HepG2 (cell line): ENCODE measurements at regions not wholly inside any gene's neighbourhood (a gene's known extent, or its start where the extent isn't known, plus 50 kb on each side); places are given as distances from the start of the nearest gene placed in this dataset.

ENCODE experiments used
- ATAC-seq: fragments of 200-7000 bp; cut with Tn5 transposase; 3 replicates; pipeline ENCODE4 v1.9.1; 2020; ENCODE audit warnings: mild to moderate bottlenecking, moderate library complexity
- BruUV-seq: library from RNA; stranded (reverse); fragments of 400-500 nt; replicated peaks from 2 replicates; lab custom pipeline; 2021; lab: Mats Ljungman, UMichigan
- CTCF ChIA-PET: fragments of 300-600 bp; formaldehyde crosslinking; extraction: SDS; loops from one replicate; lab custom pipeline; 2021; ENCODE audit warnings: low total read pairs, inconsistent platforms, low intra/inter-chr PET ratio; lab: Yijun Ruan, JAX
- POLR2A ChIA-PET: fragments of 350-600 bp; sonication (Branson Sonifier 250); formaldehyde crosslinking; loops from one replicate; lab custom pipeline; 2020; ENCODE audit warnings: antibody characterized with exemption, inconsistent platforms; lab: Yijun Ruan, JAX
- DNase-seq: peaks from one replicate; pipeline ENCODE4 v3.0.0-alpha.2; 2015; ENCODE audit warnings: low spot score
- FAIRE-seq: peaks from 3 replicates; lab custom pipeline; 2011; peaks lifted over from hg19 to GRCh38; lab: Jason Lieb, UNC
- H2AFZ ChIP-seq: one replicate; pipeline ENCODE4 v1.6.1; 2011; ENCODE audit warnings: low read length, inconsistent platforms
- H3K27ac ChIP-seq: fragments of 300-600 bp; 3 replicates; pipeline ENCODE4 v1.8.0; 2011; ENCODE audit warnings: mixed run types, mild to moderate bottlenecking, mixed read lengths, low read length, inconsistent platforms; ENCODE audit not compliant: insufficient read depth; ENCODE audit errors: extremely low read length
- H3K27me3 ChIP-seq, 2 experiments: fragments of 200-600 bp in 1 of 2; 2 replicates in 1 of 2; 3 replicates in 1 of 2; pipeline versions ENCODE4 v1.6.0 to v1.8.0; 2011; ENCODE audit warnings: low read length in 2 of 2, mild to moderate bottlenecking in 2 of 2, moderate library complexity in 2 of 2, inconsistent platforms in 1 of 2; ENCODE audit not compliant: insufficient read depth in 2 of 2, control insufficient read depth in 1 of 2
- H3K36me3 ChIP-seq, 2 experiments: fragments of 200-600 bp in 1 of 2; replicated peaks in 1 of 2; 2 replicates in 1 of 2; 3 replicates in 1 of 2; pipeline versions ENCODE4 v1.5.1 to v1.8.0; 2011; ENCODE audit warnings: low read length in 2 of 2, inconsistent platforms in 1 of 2; ENCODE audit not compliant: insufficient read depth in 2 of 2, control insufficient read depth in 1 of 2
- H3K4me1 ChIP-seq: 2 replicates; pipeline ENCODE4 v1.5.1; 2012; ENCODE audit warnings: low read length, inconsistent platforms; ENCODE audit not compliant: insufficient read depth
- H3K4me2 ChIP-seq: 2 replicates; pipeline ENCODE4 v1.6.0; 2011; ENCODE audit warnings: low read depth, low read length, inconsistent platforms
- H3K4me3 ChIP-seq, 3 experiments: fragments of 200-600 bp in 1 of 3; sonication (generic), shearing (Covaris generic) in 1 of 3; replicated peaks in 1 of 3; 2 replicates each; pipeline ENCODE4 v1.5.1; 2011 to 2016; ENCODE audit warnings: low read length in 3 of 3, inconsistent platforms in 2 of 3, low read depth in 2 of 3, mild to moderate bottlenecking in 2 of 3, control low read depth in 1 of 3, mixed read lengths in 1 of 3; ENCODE audit not compliant: insufficient read depth in 1 of 3
- H3K79me2 ChIP-seq: one replicate; pipeline ENCODE4 v1.6.1; 2011; ENCODE audit warnings: low read length, inconsistent platforms; ENCODE audit not compliant: insufficient read depth
- H3K9ac ChIP-seq: 2 replicates; pipeline ENCODE4 v1.6.0; 2011; ENCODE audit warnings: mild to moderate bottlenecking, low read depth, low read length, inconsistent platforms; ENCODE audit not compliant: insufficient read depth
- H3K9me3 ChIP-seq: 2 replicates; pipeline ENCODE4 v1.5.1; 2012; ENCODE audit warnings: mild to moderate bottlenecking, low read length
- H4K20me1 ChIP-seq: 2 replicates; pipeline ENCODE4 v1.6.0; 2011; ENCODE audit warnings: inconsistent platforms, mild to moderate bottlenecking, low read length, moderate library complexity; ENCODE audit not compliant: insufficient read depth
- PRDM4 ChIP-seq: sonication (generic); formaldehyde crosslinking; IDR thresholded peaks from 2 replicates; pipeline ENCODE4 v1.9.0; 2021; ENCODE audit warnings: missing genetic modification reagents, borderline replicate concordance
- ZHX1 ChIP-seq: sonication (generic); formaldehyde crosslinking; IDR thresholded peaks from 2 replicates; pipeline ENCODE4 v1.8.1; 2022; ENCODE audit warnings: low read depth, mild to moderate bottlenecking, missing genetic modification reagents
- ZNF326 ChIP-seq: sonication (generic); formaldehyde crosslinking; IDR thresholded peaks from 2 replicates; pipeline ENCODE4 v1.4.0; 2020; ENCODE audit warnings: missing genetic modification reagents, borderline replicate concordance
- ZNF7 ChIP-seq: IDR thresholded peaks from 2 replicates; pipeline ENCODE4 v1.6.1; 2016; ENCODE audit warnings: missing biosample characterization, missing genetic modification reagents
- WGBS: methylation state at CpG from one replicate; pipeline ENCODE4 v1.1.6; 2017; ENCODE audit warnings: low lambda C conversion rate; 5-methylcytosine and 5-hydroxymethylcytosine counted together
- in situ Hi-C: cut with HindIII; loops from 2 replicates; pipeline ENCODE4 v1.10.0; 2017; ENCODE audit warnings: low pct_unique_long_range_greater_than_20kb; ENCODE audit not compliant: extremely low pct_ligation_motif_present
- intact Hi-C: fragments of 100-400 bp; cut with micrococcal nuclease; formaldehyde crosslinking; loops from one replicate; pipeline ENCODE4 v1.10.0; 2022; ENCODE audit not compliant: unreplicated experiment
- TF ChIP-seq, protein P1 (sequence below): sonication (generic); formaldehyde crosslinking; IDR thresholded peaks from 2 replicates; pipeline ENCODE4 v1.8.1; 2023; ENCODE audit warnings: mild to moderate bottlenecking, inconsistent platforms, moderate library complexity, missing genetic modification reagents, borderline replicate concordance

DNA sequence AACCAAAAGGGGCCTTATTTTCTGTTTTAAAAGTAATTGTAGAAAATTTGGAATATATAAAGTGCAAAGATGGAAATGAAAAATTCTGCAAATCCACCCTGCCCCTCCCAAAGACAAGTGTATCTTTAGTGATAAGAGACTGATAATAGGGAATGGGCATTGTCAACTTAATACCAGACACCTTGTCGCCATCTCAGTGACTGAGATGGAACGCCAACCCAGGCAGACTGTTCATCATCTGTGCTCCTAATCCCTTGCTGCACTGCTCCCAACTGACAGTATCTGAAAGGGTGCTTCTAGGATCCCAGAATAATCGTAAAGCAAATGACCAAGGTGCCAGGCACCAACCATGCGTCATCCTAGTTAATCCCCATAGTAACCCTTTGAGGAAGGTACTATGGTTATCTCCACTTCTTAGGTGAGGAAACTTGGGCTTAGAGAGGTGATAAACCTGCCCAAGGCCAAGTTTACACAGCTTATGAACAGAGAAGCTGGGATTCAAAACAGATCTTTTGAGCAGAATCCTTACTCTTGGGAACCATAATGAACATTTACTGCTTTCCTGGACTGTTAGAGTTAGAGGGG is 583.7 kb downstream of the GATA3 start:
- POLR2A ChIA-PET: no interaction called here

More for the DNA sequence above, 583.7 kb downstream of the GATA3 start:
- in situ Hi-C loops: no loop called here
- TF ChIP-seq, protein P1, sequence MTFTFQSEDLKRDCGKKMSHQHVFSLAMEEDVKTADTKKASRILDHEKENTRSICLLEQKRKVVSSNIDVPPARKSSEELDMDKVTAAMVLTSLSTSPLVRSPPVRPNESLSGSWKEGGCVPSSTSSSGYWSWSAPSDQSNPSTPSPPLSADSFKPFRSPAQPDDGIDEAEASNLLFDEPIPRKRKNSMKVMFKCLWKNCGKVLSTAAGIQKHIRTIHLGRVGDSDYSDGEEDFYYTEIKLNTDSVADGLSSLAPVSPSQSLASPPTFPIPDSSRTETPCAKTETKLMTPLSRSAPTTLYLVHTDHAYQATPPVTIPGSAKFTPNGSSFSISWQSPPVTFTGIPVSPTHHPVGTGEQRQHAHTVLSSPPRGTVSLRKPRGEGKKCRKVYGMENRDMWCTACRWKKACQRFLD (CRISPR knock-in tag): no peak
- TF ChIP-seq PRDM4: no peak
- TF ChIP-seq ZNF7: no peak
- TF ChIP-seq ZHX1 (CRISPR knock-in tag): no peak
- no peak for TF ChIP-seq ZNF326
- DNase-seq (no peak), ATAC-seq (no peak), FAIRE-seq (no peak)
- no peaks in the 10 kb centered on the region for H3K27me3 ChIP-seq
- intact Hi-C loops: no loop called here
- H3K36me3 ChIP-seq: no peaks in the 10 kb centered on the region
- CTCF ChIA-PET: no interaction called here
- BruUV-seq: no TSS peak
- no peak overlapping the region for H3K9ac ChIP-seq
- H4K20me1 ChIP-seq: no peaks in the 10 kb centered on the region
- H3K27ac ChIP-seq: no peak overlapping the region
- no peak overlapping the region for H3K4me3 ChIP-seq
- 0% methylated on average over 3 of the region's 4 CpGs for WGBS
- no peaks in the 10 kb centered on the region; the same call in 1 of the 2 replicates for H3K9me3 ChIP-seq
- no peak overlapping the region for H2AFZ ChIP-seq
- no peaks in the 10 kb centered on the region for H3K4me1 ChIP-seq
- no peak overlapping the region for H3K4me2 ChIP-seq
- H3K79me2 ChIP-seq: no peaks in the 10 kb centered on the region
